Ovary (tissue), 3 donors: ENCODE measurements at regions not wholly inside any gene's neighbourhood (a gene's known extent, or its start where the extent isn't known, plus 50 kb on each side); places are given as distances from the start of the nearest gene placed in this dataset.

Experiments
- CTCF ChIP-seq, 3 donors: fragments of 450-650 bp in 2 of 3; fragments of 200-600 bp in 1 of 3; IDR thresholded peaks; one replicate each; pipeline versions ENCODE4 v1.5.1 to v1.8.0; 2016 to 2022; ENCODE audit warnings: antibody characterized with exemption in 3 of 3, mild to moderate bottlenecking in 1 of 3
- EP300 ChIP-seq: sonication (generic); formaldehyde crosslinking; IDR thresholded peaks from one replicate; pipeline ENCODE4 v1.6.1; 2017; ENCODE audit warnings: antibody characterized with exemption
- POLR2A ChIP-seq: fragments of 450-650 bp; IDR thresholded peaks from one replicate; pipeline ENCODE4 v1.6.1; 2017; ENCODE audit warnings: antibody characterized with exemption, mild to moderate bottlenecking, moderate library complexity
- donor health status: DM: no; HTN: no; CAD: no.

GRCh38 chr7:21281193-21281592, 146.7 kb upstream of the SP4 start:
- TF ChIP-seq CTCF (IDR thresholded peaks at IDR 0.05) (no peak), POLR2A (no peak), EP300 (no peak)
